ENCODE measurements at regions not wholly inside any gene's neighbourhood (a gene's known extent, or its start where the extent isn't known, plus 50 kb on each side); places are given as distances from the start of the nearest gene placed in this dataset.
"Not testable (repeated sequence)": the region's sequence is repeated elsewhere in the genome, so short reads cannot be mapped to it uniquely, and the experiment has no call there.

DNA sequence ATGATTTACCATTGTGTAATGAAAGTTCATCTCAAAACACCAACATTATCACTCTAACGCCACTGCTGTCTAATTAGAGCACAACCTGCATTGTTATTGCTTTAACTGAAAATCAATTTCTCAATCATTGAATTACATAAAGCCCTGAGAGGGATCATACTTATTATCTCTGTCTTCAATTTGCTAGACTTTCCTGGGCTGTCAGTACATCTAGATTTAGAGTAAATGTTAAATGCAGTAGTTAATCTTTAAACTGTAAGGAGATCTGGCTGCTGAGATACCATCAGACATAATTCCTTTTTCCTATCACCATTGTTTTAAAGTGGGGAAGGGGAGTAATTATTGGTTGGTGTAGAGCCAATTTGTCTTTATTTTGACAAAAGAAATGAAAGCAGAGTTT, 1995.1 kb downstream of the MRPL39 start:
- DNase-seq (ENCODE audit: low read depth), result no peak

- DNase-seq (ENCODE audit: low read depth), result no peak
Observed at GRCh38 chr21:23607782-23608431, 1999.4 kb downstream of the MRPL39 start.

GRCh38 chr21:23601549-23601948, 2005.7 kb downstream of the MRPL39 start:
- no peak for DNase-seq (ENCODE audit: low read depth)

DNA sequence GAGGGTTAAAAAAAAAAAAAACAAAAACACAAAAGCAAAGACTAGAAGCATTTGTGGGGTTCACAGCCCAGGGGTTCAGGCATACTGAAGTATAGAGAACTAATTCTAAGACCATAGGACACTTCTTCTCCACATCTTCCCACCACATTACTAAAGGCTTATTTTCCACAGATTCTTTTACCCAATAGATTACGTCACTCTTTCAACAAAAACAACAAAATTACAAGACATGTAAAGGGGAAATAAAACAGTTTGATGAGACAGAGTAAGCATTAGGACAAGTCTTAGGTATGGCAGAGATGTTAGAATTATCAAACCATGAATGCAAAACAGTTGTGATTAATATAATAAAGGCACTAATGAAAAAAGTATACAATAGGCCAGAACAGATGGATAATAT, 2013.7 kb downstream of the MRPL39 start:
- no peak for DNase-seq (ENCODE audit: low read depth)

DNA sequence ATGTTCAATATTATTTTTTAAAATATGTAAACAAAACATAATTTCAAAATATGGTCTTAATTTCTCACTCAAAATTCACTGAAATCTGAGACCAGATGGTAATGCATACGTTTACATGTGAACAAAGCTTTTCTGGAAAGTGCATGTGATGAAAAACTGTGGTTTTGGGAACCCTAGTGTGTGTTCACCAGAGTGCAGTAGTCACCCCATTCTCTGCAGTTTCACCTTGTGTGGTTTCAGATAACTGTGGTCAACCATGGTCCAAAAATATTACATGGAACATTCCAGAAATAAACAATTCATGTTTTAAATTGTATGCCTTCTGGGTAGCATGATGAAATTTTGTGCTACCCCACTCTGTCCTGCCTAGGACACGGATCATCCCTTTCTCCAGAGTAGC, 2021.9 kb downstream of the MRPL39 start:
- no peak for DNase-seq (ENCODE audit: low read depth)

GRCh38 chr21:23579573-23579972, 2027.7 kb downstream of the MRPL39 start:
- no peak for DNase-seq (ENCODE audit: low read depth)

DNA sequence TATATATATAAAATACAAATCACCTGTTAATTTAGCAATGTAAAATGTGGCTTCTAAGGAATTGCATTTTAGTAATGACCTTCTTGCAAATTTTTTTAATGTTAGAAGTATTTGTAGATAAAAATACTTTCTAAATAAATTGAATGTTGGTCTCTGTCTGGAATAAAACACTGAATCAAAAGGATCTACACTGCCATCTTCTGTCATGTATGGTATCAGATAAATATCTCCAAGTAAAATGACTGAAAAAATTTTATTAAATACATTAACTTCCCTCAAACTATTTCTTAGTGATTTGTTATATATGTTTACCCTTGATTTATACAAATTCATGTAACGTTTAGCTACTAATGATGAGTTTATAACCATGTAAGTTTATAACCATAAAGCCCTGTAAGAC, 2029.3 kb downstream of the MRPL39 start:
- DNase-seq (ENCODE audit: low read depth), result no peak

DNA sequence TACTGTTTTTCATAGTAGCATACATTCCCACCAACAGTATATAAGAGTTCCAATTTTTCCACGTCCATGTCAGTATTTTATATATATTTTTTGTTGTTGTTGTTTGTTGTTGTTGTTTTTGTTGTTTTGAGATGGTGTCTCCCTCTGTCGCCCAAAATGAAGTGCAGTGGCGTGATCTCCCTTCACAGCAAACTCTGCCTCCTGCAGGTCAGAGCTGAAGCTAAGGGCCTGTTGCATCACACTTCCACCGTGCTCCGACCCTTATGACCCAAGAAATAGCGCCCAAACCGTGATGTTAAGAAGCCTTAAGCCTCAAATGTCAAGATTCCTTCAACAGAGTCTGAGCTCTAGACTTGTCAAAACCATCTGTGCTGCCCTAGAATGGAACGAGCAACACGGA, 2032.3 kb downstream of the MRPL39 start:
- DNase-seq (ENCODE audit: low read depth), result no peak

- not testable (repeated sequence) for DNase-seq (ENCODE audit: low read depth)
Observed at GRCh38 chr21:23548924-23549323, 2058.4 kb downstream of the MRPL39 start.

DNA sequence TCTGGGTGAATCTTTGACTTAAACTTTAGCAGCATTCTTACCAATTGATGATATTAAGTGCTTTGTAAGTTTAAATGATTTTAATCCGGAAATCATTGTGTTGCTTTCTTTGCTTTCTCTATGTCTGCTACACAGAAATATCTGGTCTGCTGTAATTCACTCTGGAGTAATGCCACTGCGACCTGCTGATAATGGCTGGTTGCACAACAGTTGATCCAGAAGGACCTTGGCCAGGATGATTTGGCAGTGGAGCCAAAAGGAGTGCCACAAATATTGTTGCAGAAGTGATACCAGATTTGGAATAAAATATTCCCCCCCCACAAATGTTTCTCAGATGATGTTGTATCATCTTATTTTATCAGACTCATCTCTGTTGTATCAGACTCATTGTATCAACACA, 2063.9 kb downstream of the MRPL39 start:
- DNase-seq (ENCODE audit: low read depth), result no peak

- no peak for DNase-seq (ENCODE audit: low read depth)
Observed at GRCh38 chr21:23542097-23542496, 2065.2 kb downstream of the MRPL39 start.

DNA sequence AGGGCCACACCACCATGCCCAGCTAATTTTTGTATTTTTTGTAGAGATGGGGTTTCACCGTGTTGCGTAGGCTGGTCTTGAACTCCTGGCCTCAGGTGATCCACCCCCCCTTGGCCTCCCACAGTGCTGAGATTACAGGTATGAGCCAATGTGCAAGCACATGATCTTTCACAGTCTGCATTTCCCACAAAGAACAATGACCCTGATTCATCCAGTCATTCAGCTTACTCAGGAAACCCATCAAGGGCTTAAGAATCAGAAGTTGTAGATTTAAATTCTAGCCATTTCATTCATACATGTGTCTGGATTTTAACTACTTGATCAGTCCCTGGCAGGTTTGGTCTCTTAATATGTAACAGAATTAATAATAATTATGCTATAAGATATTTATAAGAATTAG, 2065.7 kb downstream of the MRPL39 start:
- no peak for DNase-seq (ENCODE audit: low read depth)

GRCh38 chr21:23534850-23535249, 2072.4 kb downstream of the MRPL39 start:
- no peak for DNase-seq (ENCODE audit: low read depth)

DNA sequence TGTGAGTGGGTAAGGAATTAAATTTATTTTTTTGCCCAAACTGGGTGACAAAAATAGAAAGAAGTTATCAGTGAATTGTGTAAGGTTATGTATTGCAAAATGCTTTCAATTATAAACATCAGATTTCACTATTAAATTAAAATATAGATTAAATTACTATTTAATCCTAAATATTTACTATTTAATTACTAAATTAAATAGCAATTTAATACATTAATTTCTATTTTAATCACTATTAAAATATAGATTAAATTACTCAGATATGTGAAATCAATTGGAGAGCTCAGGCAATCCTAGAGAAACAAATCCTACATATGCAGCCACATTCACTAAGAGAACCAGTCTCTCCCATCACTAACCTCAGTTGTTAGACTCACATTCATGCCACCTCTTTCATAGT, 2075.8 kb downstream of the MRPL39 start:
- DNase-seq (ENCODE audit: low read depth), result no peak

DNA sequence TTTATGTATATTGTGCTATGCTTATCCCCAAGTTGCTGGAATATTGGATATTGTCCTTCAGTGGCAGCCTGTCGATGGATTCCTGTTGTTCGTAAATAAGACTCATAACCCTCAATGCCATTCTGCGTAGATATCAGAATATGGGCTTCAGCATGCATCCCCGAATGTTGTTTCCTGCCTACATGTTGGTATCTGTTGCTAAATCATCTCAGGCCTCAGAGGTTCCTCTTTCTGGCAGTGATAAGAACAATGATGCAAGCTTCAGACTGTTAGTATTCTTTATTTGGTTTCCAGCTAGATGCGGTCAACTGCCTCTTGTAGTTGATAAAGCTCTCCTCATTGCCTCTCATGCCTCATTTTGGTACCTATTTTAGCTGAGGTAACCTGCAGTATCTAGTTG, 2082.6 kb downstream of the MRPL39 start:
- DNase-seq (ENCODE audit: low read depth), result no peak

DNA sequence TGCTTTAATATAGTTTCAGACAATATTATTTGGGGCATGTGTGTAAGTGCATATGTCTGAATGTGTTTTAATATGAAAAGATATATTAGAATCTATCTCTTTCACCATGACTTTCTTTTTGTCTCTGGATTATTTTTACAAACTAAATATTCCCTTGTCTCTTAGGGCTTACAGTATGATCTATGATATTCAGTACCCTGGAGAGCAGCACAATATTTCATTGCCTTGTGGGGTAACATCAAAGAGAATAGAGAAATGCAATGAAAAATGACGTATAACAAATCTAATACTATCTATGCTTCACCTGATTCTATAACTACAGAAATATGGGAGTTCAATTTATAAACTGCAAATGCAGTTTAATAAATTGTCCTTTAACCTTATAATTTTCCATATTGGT, 2084.5 kb downstream of the MRPL39 start:
- DNase-seq (ENCODE audit: low read depth), result no peak

GRCh38 chr21:23507501-23507900, 2099.8 kb downstream of the MRPL39 start:
- DNase-seq (ENCODE audit: low read depth), result no peak

- no peak for DNase-seq (ENCODE audit: low read depth)
Observed at GRCh38 chr21:23496729-23497128, 2110.6 kb downstream of the MRPL39 start.

- no peak for DNase-seq (ENCODE audit: low read depth)
Observed at GRCh38 chr21:23488245-23488644, 2119.0 kb downstream of the MRPL39 start.

DNA sequence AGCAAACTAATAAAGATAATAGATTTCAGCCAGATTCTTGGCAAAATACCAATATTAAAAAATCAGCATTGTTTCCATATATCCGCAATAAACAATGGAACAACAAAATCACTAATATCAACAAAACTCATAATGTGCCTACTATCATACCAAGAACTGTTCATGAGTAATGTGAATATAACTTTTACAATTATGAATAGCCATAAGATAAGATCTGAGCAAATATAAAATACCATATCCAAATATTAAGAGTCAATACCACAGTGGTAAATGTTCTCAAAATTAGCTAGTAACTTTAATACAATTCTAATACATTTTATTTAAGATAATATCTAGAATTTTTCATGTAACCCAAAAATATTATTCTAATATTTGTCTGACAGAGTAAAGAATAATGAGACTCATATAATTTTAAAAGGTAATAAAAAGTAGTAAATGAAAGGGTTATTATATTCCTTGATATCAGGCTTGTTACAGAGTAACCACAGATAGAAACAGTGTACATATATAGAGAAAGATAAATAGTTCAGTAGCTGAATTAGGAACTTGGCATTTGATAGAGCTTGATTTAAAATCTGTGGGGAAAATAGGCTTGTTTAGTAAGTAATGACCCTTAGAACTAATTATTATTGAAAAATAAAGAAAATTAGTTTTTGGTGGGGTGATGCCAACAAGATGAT, 2126.6 kb downstream of the MRPL39 start:
- DNase-seq (ENCODE audit: low read depth), result no peak

DNA sequence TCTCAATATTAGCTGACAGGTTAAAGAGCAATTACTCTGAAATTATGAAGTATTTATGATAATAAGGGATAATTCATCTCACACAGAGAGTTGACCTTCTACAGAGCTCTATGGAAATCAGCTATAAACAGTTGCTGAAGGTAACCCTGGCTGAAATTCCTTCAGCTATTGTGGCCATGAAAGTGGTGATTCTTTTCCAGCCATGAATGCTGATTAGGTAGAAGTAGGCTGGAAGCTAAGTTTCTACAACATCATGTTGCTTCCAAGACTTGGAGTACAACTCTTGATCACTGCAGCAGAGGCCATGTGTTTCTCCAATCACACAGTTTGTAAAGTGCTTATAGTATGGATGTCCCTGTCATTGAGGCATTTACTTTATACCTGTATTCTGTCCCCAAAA, 2128.9 kb downstream of the MRPL39 start:
- no peak for DNase-seq (ENCODE audit: low read depth)

GRCh38 chr21:23475281-23476219, 2131.7 kb downstream of the MRPL39 start:
- peak; percentile 0 for DNase-seq (ENCODE audit: low read depth)

DNA sequence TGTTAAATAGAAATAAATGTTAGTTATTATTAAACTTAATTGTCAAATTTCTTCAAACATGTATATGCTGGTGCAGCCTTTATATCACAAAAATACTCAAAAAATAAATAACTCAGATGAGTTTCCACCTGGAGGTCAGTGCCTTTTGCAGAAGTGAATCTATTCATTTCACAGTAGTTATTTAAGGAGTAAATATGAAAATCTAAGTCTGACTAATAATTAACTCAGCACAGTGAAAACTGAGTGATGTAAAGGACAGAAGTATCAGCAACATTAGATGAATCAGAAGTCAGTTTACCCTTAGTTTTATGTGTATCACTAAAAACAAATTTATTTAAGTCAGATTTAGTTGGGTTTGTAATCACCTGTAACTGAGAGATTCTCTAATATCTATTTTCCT, 2135.4 kb downstream of the MRPL39 start:
- no peak for DNase-seq (ENCODE audit: low read depth)
